ENCODE measurements at regions not wholly inside any gene's neighbourhood (a gene's known extent, or its start where the extent isn't known, plus 50 kb on each side); places are given as distances from the start of the nearest gene placed in this dataset.

DNA sequence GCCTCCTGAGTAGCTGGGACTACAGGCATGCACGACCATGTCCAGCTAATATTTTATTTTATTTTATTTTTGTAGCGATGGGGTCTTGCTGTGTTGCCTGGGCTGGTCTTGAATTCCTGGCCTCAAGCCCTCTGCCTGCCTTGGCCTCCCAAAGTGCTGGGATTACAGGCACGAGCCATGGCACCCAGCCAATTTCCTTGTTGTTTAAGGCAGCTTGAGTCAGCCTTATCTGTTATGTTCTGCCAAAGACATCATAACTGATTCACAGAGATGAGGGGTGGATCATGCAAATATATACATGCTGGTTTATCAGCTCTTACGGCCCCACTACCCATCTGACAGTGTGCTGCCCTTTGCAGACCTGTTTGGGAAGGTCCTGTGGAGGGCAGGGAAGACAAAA is 826.7 kb downstream of the TYW1 start:
- DNase-seq = no peak
- Mint-ChIP-seq H3K4me3 (no peak overlapping the region), H3K27ac (no peak overlapping the region), H3K36me3 (ENCODE audit: insufficient read depth) (no peaks in the 10 kb centered on the region), H3K27me3 (no peaks in the 10 kb centered on the region), H3K4me1 (ENCODE audit: low read depth in 2 of 2) (no peaks in the 10 kb centered on the region), H3K9me3 (peaks cover 10 to 17% of the 10 kb centered on the region in 2 donors)
- no peak for ATAC-seq (replicated peaks)

DNA sequence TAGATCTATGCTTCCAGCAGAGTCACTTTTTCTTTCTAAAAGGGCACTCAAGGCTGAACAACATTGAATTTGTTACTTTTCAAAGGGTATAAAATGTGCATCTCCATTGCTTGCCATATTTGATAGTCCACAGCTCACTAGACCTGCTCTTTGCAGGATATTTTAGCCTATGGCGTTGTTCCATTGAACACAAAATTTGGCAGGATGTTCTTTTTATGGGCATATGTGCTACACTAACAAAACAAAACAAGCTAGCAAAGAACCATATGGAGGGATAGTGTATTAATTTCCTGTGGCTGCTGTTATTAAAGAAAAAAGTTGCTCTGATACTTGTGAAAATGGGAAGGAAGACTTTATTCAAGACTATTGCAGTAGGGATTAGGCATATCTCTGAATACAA is 828.7 kb downstream of the TYW1 start:
- no peak for DNase-seq

GRCh38 chr7:67841896-67842295 is 845.3 kb downstream of the TYW1 start:
- H3K4me3 Mint-ChIP-seq = no peak overlapping the region
- peaks cover 6% of the 10 kb centered on the region in 2 donors for H3K9me3 Mint-ChIP-seq
- no peak for DNase-seq
- no peak for ATAC-seq (replicated peaks)
- H3K4me1 Mint-ChIP-seq (ENCODE audit: low read depth in 2 of 2) = no peaks in the 10 kb centered on the region
- no peaks in the 10 kb centered on the region for H3K27me3 Mint-ChIP-seq
- no peaks in the 10 kb centered on the region for H3K36me3 Mint-ChIP-seq (ENCODE audit: insufficient read depth)
- no peak overlapping the region for H3K27ac Mint-ChIP-seq

More for the DNA sequence above, 828.7 kb downstream of the TYW1 start:
- Mint-ChIP-seq H3K4me1 (ENCODE audit: low read depth in 2 of 2) (no peaks in the 10 kb centered on the region), H3K9me3 (peaks cover 5 to 8% of the 10 kb centered on the region in 2 donors), H3K27me3 (no peaks in the 10 kb centered on the region), H3K27ac (no peak overlapping the region), H3K4me3 (no peak overlapping the region), H3K36me3 (ENCODE audit: insufficient read depth) (no peaks in the 10 kb centered on the region)
- ATAC-seq (replicated peaks) = no peak

DNA sequence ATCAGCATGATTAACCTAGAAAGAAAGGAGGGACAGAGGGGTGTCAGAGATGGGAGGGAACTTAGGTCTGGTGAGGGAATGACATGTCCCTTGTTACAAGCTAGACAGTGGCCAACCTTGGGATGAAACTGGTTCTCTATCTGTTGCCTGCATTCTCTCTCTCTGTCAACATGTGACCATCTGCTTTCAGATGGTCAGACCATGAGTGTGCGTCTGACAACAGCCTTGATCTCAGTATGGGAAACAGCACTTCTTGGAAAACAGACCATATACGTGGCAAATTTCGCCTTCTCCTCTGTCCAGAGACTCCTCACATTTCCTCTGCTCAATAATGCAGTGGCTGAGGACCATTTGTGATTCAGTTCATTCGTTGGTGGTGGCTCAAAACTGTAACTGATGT is 845.9 kb downstream of the TYW1 start:
- Mint-ChIP-seq H3K36me3 (ENCODE audit: insufficient read depth) (no peaks in the 10 kb centered on the region), H3K27me3 (no peaks in the 10 kb centered on the region), H3K4me1 (ENCODE audit: low read depth in 2 of 2) (no peaks in the 10 kb centered on the region), H3K9me3 (peaks cover 6% of the 10 kb centered on the region in 2 donors), H3K4me3 (no peak overlapping the region), H3K27ac (no peak overlapping the region)
- ATAC-seq (replicated peaks) = no peak
- DNase-seq = no peak

DNA sequence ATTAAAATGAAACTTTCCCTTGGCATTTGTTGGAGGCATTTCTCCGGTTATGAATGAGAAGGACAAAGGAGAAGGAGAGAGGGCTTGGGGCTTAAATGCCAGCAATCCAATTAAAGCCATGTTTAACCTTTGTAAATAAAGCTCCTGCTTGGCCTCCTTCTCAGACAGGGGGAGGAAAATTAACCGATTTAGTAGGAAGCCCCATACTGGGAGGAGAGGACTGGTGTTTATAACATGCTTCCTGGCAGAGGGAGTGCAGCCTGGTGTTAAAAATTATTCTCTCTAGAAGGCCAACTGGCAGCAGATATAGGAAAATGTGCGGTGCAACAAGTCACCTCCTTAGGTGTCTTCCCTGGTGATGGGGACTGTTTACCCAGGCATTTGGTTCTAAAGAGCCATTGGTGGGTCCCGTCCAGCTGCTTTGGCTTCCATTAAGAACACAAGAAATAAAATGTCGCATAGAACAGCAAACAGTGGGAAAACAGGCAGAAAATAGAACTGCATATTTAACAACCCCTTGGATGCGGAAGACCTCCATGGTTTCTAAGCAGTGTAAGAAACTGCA is 846.5 kb downstream of the TYW1 start:
- H3K36me3 Mint-ChIP-seq (ENCODE audit: insufficient read depth) = no peaks in the 10 kb centered on the region
- no peak overlapping the region for H3K27ac Mint-ChIP-seq
- no peak for DNase-seq
- H3K4me3 Mint-ChIP-seq = no peak overlapping the region
- H3K4me1 Mint-ChIP-seq (ENCODE audit: low read depth in 2 of 2) = no peaks in the 10 kb centered on the region
- no peaks in the 10 kb centered on the region for H3K27me3 Mint-ChIP-seq
- H3K9me3 Mint-ChIP-seq = peaks cover 6% of the 10 kb centered on the region in 2 donors
- ATAC-seq (replicated peaks) = no peak

DNA sequence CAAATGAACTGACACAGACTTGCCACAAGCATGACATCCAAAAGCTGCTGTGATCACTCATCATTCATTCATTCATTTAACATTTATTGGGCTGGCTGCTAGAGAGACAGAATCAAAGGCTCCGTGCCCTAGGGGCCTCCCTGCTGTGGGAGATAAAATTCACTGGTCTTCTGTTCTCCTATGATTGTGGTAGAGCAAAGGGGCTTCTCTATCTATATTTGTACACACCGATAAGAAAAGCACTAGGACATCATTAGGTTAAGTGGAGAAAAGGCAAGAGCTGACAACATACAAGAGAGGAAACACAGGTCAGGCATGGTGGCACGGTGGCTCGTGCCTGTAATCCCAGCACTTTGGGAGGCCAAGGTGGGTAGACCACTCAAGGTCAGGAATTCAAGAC is 847.0 kb downstream of the TYW1 start:
- H3K27ac Mint-ChIP-seq = no peak overlapping the region
- H3K9me3 Mint-ChIP-seq = peaks cover 6% of the 10 kb centered on the region in 2 donors
- no peaks in the 10 kb centered on the region for H3K27me3 Mint-ChIP-seq
- no peak for DNase-seq
- no peak for ATAC-seq (replicated peaks)
- no peaks in the 10 kb centered on the region for H3K4me1 Mint-ChIP-seq (ENCODE audit: low read depth in 2 of 2)
- H3K4me3 Mint-ChIP-seq = no peak overlapping the region
- H3K36me3 Mint-ChIP-seq (ENCODE audit: insufficient read depth) = no peaks in the 10 kb centered on the region

- H3K9me3 Mint-ChIP-seq = peaks cover 0 to 6% of the 10 kb centered on the region in 2 donors
- DNase-seq (no peak), ATAC-seq (replicated peaks) (no peak)
- no peaks in the 10 kb centered on the region for H3K4me1 Mint-ChIP-seq (ENCODE audit: low read depth in 2 of 2)
- no peaks in the 10 kb centered on the region for H3K27me3 Mint-ChIP-seq
- no peaks in the 10 kb centered on the region for H3K36me3 Mint-ChIP-seq (ENCODE audit: insufficient read depth)
- H3K4me3 Mint-ChIP-seq = no peak overlapping the region
- no peak overlapping the region for H3K27ac Mint-ChIP-seq
Measured at GRCh38 chr7:67847092-67847787, 850.6 kb downstream of the TYW1 start.

DNA sequence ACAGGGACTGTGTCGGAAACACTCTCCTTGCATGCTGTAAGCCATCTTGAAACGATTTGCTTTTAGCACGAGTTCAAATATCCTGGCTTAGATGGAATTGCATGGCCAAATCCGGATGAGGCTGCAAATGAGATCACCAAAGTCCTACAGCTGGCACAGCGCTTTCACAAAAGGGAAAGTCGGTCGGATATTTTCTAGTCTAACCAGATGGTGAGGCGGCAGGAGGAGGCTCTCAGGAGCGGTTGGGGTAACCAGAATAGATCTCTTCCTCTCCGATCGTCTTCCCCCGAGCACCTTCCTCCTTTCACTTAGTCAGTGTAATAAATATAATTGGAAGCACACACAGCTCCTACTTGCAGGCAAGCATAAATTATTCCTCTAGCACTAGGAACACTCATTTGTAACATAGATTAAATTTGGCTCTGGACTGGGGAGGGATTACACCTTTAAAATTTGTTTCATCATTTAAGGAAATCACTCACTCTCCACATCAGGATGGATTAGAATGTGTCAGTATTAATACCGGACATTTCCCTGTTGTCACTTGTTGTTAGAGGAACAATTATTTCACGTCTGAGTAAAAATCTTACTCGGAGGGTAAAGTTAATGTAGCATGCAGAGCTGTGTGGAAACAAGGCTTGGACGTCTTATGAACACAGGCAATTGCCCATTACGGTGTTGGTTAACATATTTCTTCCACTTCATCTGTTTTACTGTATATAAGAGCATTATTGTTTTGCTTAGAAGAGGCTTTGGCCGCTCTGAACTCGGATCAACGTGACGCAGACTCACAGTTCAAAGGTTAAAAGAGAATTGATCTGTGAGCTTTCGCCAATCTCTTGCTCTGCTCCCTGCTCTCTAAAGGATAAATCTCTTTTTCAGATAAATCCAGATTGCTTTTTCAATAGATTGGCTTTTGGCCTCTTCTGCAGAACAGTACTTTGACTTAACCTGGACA is 857.9 kb downstream of the TYW1 start:
- no peak for ATAC-seq (replicated peaks)
- H3K36me3 Mint-ChIP-seq (ENCODE audit: insufficient read depth) = no peaks in the 10 kb centered on the region
- H3K27me3 Mint-ChIP-seq = no peaks in the 10 kb centered on the region
- H3K4me3 Mint-ChIP-seq = no peak overlapping the region
- no peaks in the 10 kb centered on the region for H3K4me1 Mint-ChIP-seq (ENCODE audit: low read depth in 2 of 2)
- peaks cover 7 to 10% of the 10 kb centered on the region in 2 donors for H3K9me3 Mint-ChIP-seq
- no peak for DNase-seq
- no peak overlapping the region for H3K27ac Mint-ChIP-seq

- H3K4me3 Mint-ChIP-seq = no peak overlapping the region
- H3K27ac Mint-ChIP-seq = no peak overlapping the region
Measured at GRCh38 chr7:67855322-67855721, 858.7 kb downstream of the TYW1 start.

DNA sequence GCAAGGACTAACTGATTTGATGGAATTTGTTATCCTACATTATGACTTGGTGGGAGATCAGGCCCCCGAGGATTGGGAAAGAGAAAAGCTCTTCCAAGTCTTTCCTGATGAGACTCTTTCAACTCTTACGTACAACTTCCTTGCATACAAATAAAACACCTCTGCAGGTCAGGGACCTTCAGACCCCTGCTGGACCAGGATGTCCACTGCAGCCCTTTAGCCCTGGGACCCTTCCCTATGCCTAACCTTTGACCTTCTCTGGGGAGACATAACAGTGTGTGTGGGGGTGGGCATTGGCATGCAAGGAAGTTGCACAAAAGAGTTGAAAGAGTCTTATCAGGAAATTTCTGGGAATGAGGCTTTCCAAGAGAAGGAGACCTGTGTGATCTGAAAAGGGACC is 859.4 kb downstream of the TYW1 start:
- no peak overlapping the region for H3K4me3 Mint-ChIP-seq
- ATAC-seq (replicated peaks) = no peak
- no peak overlapping the region for H3K27ac Mint-ChIP-seq
- peaks cover 7 to 10% of the 10 kb centered on the region in 2 donors for H3K9me3 Mint-ChIP-seq
- H3K36me3 Mint-ChIP-seq (ENCODE audit: insufficient read depth) = no peaks in the 10 kb centered on the region
- H3K4me1 Mint-ChIP-seq (ENCODE audit: low read depth in 2 of 2) = no peaks in the 10 kb centered on the region
- DNase-seq = no peak
- no peaks in the 10 kb centered on the region for H3K27me3 Mint-ChIP-seq

More at GRCh38 chr7:67855322-67855721, 858.7 kb downstream of the TYW1 start:
- Mint-ChIP-seq H3K36me3 (ENCODE audit: insufficient read depth) (no peaks in the 10 kb centered on the region), H3K27me3 (no peaks in the 10 kb centered on the region), H3K9me3 (peaks cover 7 to 12% of the 10 kb centered on the region in 2 donors), H3K4me1 (ENCODE audit: low read depth in 2 of 2) (no peaks in the 10 kb centered on the region)
- DNase-seq (no peak), ATAC-seq (replicated peaks) (no peak)

- no peak overlapping the region for H3K27ac Mint-ChIP-seq
- no peaks in the 10 kb centered on the region for H3K27me3 Mint-ChIP-seq
- ATAC-seq (replicated peaks) (no peak), DNase-seq (no peak)
- H3K9me3 Mint-ChIP-seq = peaks cover 13 to 15% of the 10 kb centered on the region in 2 donors
- no peaks in the 10 kb centered on the region for H3K36me3 Mint-ChIP-seq (ENCODE audit: insufficient read depth)
- H3K4me1 Mint-ChIP-seq (ENCODE audit: low read depth in 2 of 2) = no peaks in the 10 kb centered on the region
- no peak overlapping the region for H3K4me3 Mint-ChIP-seq
Measured at GRCh38 chr7:67857698-67858097, 861.1 kb downstream of the TYW1 start.

DNA sequence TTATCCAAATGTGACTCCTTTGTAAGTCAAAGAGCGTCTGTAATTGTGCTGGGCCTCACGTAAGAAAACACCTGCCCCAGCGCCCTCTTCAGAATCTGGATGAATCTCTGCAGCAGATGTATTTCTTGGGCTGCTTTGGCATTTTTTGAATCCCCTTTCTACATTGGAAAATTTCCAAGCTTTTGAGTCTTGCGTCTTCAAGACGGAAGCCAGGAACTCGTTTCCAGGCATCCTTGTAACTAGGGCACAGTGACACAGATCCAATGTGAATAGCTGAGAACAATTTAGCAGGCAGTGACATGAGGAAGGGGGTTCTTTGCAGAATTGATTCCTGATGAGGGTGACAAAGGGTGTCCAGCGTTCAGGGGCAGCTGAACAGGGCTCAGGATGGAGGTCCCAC is 862.3 kb downstream of the TYW1 start:
- Mint-ChIP-seq H3K27me3 (no peaks in the 10 kb centered on the region), H3K27ac (no peak overlapping the region), H3K4me3 (no peak overlapping the region), H3K9me3 (peaks cover 8 to 11% of the 10 kb centered on the region in 2 donors), H3K36me3 (ENCODE audit: insufficient read depth) (no peaks in the 10 kb centered on the region), H3K4me1 (ENCODE audit: low read depth in 2 of 2) (no peaks in the 10 kb centered on the region)
- no peak for DNase-seq
- ATAC-seq (replicated peaks) = no peak

GRCh38 chr7:67863911-67864310 is 867.3 kb downstream of the TYW1 start:
- peaks cover 7 to 14% of the 10 kb centered on the region in 2 donors for H3K9me3 Mint-ChIP-seq
- no peaks in the 10 kb centered on the region for H3K27me3 Mint-ChIP-seq
- no peak overlapping the region for H3K4me3 Mint-ChIP-seq
- no peaks in the 10 kb centered on the region for H3K36me3 Mint-ChIP-seq (ENCODE audit: insufficient read depth)
- ATAC-seq (replicated peaks) = no peak
- no peak for DNase-seq
- no peaks in the 10 kb centered on the region for H3K4me1 Mint-ChIP-seq (ENCODE audit: low read depth in 2 of 2)
- no peak overlapping the region for H3K27ac Mint-ChIP-seq

Data from effector memory CD8-positive, alpha-beta T cell (primary cell).